GM21576 (cell line): ENCODE measurements at regions not wholly inside any gene's neighbourhood (a gene's known extent, or its start where the extent isn't known, plus 50 kb on each side); places are given as distances from the start of the nearest gene placed in this dataset.

ENCODE experiments used
- ATAC-seq: cut with Tn5 transposase; IDR thresholded peaks from one replicate; pipeline ENCODE4 v1.9.1; 2021; ENCODE audit warnings: mild to moderate bottlenecking, moderate library complexity; ENCODE audit not compliant: unreplicated experiment

DNA sequence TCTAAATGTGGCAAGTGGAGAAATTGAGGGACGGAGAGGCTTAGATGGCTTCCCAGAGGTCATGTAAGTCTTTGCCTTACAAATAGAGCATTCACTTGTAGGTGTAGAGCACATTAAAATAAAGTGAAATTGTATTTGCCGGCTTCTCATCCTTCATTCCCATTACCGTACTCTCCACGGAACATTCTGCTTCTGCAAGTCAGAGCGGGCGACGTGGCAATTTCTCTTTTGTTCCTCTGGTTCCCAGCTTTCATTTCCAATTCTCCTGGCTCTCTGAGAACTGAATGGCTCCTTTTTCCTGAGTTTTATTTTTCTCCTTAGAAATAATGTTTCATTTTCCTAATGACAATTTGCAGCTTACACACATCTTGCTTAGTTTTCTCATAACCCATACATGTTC, 51.3 kb upstream of the PFKP start:
- no peak for ATAC-seq

DNA sequence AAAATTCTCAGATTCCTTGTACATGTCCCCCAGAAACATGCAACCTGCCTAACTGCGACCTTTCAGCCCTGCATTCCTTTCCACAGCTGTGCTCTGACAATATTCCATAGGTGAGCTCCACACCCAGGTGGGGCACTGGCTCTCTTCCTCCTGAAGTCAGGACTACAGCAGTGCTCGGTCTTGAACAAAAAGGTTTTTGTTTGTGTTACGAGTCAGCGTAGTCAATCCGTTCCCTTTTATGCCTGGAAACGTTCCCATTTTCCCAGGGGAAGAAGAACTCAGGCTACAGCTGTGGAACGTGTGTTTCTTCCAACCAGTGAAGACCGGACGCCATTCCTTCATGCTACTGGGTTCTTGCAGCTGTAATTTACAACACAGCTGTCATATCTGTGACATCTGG, 52.4 kb upstream of the PFKP start:
- no peak for ATAC-seq

DNA sequence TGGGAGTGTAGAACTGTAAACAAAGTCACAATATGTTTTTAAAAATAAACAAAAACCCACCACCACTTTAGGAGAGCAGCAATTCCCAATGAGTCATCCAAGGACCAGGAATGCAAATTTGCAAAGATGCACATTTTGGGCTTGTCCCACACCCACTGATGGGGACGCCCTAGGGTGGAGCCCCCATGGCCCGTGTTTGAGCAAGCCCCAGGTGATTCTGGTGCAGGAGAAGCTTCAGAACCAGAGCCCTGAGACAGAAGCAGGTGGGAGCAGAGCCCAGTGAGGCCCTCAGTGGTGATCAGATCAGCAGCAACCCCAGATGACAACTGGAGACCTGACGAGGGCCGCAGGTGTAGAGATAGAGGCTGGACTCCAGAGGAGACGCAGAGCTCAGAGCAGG, 55.1 kb upstream of the PFKP start:
- no peak for ATAC-seq

DNA sequence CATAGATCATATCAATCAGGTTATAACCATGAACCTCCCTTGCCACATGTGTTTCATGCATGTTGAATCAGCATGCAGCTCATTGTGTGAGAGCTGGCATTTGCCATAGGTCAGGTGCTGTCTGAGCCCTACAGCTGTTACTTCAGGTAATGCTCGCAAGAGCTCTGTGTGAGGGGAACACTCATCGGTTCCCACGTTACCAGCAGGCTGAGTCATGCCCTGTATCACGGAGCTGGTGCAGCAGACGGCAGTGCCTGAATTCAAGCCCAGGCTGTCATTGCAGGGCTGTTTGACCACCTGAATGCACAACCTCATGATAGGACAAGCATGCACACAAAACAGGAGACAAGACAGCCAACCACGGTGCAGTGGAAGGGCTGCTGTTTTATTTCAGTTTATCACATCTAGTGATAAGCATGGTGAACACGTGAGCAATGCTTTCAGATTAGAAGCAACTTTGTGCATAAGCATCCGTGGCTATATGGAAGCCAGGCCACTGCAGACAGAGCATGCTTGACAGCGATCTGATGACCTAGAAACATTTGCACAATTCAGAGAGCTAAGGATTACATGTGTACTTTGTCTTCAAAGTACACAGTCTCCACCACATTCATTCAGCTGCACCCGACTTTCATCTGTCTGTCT, 56.4 kb upstream of the PFKP start:
- ATAC-seq: no peak

DNA sequence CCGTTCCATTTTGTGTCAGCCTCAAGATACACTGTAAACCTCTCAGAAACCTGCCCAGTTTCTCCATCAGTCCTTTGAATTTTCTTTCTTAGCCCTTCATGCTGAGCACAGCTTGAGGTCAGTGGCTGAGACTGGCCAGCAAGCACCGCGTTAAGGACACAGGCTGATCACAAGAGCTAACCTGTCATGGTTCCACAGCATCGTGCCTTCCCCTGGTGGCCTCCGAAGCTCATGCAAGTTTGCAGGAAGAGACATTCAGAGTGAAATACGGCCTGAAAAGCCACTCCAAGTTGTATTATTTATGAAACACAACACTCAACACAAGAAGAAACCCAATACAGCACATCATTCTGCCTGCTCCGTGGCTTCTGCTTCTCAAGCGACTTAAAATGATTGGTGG, 57.0 kb upstream of the PFKP start:
- ATAC-seq: no peak

DNA sequence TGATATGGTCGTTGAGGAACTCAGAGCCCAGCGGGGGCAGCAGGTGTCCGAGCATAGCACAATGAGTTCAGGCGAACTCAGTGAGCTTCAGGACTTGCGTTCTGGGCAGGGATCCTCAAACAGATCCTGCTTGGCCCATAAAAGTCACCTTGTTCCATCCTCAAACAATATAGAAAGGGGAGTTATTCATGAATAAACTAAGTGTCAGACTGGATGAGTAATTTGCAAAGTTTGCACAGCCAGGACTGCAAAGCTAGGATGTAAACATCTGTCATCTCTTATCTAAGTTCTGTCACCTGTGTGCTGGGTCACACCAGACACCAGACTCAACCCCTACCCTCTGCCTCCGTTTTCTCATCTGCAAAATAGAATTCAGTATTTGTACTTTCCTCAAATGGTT, 58.0 kb upstream of the PFKP start:
- no peak for ATAC-seq

DNA sequence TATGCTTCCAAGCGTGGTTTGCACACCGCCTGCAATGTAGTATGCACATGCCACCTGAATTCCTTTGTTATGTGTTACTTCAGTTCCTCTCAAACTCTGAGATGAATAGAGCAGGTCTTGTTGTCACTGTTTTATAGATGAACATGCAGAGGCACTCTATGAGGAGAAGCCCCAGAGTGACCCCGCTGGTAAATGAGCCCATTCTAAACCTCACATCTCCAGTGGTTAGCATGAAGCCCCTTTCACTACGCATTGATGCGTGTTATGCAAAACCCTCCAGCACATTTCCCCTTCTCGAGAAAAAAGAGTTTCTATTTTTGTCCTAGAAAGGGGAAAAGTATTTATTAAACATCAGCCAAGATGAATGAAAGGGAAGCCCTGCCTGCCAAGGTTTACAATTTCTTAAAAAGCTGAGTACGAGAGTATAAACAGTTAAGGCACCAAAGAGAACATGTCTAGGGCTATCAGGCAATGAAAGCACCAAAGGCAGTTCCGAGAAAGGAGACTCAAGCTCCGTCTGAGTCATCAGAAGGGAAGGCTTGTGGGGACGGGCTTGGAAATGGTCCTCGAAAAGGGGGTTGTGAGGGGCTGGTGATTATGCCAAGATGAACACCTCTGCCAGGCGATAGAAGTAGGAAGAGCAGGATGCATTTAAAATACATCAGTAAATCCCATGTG, 58.7 kb upstream of the PFKP start:
- ATAC-seq: no peak

DNA sequence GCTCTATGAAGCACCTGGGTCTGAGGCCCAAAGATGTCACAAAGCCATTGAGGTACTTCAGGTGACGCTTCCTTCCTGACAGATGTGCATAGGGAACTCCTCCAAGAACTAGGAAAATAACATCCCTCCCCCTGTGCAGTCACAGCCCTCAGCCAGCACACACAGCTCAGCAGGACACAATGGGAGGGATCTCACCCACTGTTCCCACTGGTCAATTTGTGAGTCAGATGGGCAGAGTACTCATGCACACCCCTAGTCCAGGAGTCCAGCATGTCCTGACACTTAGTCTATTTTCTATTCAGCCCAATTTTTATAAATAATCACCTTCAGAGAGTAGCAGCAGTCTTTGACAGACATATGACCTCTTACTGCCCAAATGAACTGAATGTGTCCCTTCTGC, 60.7 kb upstream of the PFKP start:
- no peak for ATAC-seq

DNA sequence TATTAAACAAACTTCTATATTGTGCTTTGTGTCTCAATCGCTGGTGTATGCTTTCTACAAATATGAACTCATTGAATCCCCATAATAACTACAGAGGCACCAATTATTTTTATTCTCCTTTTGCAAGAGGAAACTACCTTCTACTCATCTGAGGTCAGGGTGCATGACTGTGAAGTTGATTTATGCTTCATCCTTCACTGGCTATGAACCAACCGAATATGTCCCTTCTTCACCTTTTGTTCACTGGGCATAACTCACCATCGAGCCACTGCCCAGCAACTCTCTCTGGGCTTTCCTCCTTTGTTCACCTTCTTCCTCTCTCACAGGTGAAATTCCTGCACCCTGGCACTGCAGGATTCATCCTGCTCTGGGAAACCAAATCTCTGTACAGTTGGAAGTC, 61.3 kb upstream of the PFKP start:
- no peak for ATAC-seq

DNA sequence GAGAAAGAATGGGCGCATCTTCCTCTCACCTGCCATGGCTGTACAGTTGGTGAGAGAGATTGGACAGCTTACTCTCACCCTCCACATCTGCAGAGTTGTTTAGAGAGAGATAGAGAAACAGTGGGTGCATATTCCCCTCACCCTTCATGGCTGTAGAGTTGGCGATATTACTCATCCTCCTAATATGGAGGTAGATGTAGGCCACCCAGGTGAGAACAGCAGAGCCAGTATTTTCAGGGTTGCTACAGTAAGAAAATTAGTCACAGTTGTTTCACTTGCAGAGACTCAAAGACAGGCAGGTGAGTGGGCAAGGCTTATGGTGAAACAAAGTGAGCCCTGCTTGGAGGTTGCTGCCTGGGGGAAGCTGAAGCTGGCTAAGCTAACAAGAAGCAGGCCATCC, 65.0 kb upstream of the PFKP start:
- ATAC-seq: no peak

DNA sequence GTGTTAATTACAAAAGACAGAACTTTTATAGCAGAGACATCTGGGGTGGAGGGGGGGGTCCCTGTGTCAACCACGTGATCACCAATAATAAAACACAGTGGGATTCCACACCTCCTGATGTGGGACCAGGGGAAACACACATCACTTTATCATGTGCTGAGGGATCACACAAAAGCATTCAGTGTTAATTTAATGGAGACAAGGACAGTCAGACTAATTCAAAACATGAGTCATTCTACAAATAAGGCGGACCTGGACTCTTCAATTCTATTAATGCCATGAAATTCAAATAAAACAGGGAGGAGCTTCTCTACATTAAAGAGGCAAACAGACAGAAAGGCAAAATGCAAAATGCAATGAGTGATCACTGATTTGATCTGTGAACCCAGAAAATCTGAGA, 67.3 kb upstream of the PFKP start:
- no peak for ATAC-seq

DNA sequence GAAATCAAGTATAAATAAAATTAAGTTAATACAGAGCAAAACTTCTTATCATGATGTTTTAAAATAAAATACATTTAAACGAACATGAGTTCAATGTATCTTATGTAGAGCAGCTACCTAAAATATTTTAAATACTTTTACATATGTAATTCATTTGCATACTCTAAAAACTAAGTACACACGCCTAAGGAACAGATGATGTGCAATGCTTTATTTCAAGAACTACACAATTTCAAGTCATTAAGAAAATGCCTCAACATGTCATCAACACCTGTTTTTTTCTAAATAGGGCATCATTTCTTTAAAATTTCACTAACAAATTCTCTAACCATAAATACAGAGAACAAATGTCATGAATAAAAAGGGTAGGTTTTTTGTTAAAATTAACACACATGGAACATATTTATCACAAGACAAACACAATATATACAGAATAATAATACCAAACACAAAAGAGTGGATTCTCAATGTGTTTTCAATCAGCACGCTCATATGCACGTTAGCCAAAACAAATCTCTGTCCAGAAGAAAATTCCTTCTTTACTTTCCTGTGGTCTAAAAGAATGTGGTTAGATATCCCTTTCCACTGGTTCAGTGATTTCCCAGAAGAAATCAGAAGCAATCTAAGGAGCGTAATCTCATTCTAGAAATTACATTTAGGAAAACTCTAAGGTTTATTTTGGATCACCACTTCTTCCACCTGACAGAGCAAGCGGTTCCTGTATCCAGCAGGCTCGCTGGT, 73.0 kb upstream of the PFKP start:
- no peak for ATAC-seq

DNA sequence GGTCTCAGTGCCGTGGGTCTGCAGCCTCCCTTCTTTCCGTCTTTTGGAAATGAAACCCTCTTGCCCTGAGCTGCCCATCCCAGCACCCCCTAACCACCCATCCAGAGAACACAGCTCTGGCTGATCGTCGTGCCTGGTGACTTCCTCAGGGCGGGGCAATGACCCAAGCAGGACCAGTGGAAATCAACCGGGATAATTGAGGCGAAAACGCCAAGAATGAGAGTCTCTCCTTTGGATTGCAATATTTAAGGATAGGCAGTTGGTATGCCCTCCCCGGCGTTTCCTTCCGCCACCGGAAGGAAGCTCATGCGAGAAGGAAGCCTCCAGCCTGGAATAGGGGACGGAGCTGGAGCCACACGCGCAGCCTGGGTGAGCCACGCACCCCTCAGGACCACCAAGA, 73.7 kb upstream of the PFKP start:
- no peak for ATAC-seq

DNA sequence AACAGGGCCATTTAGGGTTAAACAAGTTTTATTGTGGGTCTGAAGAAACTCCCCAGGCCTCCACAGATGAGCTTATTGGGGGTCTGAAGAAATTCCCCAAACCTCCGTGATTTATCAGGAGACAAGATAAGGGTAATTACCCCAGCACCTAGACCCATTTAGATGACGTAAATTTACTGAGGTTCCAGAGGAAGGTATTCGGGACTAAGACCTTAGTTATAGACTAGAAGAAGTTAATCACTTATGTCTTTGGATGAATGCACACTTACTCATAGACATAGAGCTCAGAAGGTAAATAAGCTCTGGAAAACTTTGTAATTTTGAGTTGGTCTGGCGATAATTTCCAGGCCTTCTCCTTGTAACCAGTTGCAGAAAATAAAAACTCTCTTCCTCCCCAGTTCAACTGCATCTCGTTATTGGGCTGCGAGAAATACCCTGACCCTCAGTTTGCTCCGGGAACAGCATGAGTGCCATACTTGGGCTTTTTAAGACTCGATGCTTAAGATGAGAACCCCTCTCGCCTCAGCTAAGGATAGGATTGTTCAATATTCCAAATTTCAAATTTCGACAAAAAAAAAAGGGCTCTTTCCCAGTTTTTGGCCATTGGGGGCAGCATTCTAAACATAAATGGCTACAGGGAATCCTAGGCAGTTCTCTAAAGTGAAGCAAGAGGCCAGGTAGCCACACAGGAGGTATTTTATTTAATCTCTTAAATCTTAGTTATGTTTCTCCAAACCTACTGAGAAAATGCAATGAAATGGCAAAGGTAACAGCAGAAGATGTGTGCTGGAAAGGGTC, 74.7 kb upstream of the PFKP start:
- ATAC-seq: no peak

DNA sequence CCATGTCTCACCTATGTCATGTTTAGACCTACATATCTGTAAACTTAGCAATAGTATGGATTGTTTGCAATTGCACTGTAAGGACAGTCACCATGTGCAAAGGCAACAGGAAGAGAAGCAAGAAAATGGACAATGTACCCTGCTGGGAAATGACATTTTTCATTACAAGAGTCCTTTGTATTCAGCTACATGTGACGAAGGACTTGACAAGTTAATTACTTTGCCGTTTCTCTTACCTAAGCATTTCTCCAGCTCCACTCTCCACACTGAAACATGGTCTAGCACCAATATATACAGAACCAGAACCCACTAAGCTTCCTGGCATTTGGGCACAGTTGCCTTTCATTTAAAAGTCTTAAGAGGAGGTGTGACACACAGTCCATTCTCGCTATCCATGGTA, 76.6 kb upstream of the PFKP start:
- ATAC-seq: no peak

DNA sequence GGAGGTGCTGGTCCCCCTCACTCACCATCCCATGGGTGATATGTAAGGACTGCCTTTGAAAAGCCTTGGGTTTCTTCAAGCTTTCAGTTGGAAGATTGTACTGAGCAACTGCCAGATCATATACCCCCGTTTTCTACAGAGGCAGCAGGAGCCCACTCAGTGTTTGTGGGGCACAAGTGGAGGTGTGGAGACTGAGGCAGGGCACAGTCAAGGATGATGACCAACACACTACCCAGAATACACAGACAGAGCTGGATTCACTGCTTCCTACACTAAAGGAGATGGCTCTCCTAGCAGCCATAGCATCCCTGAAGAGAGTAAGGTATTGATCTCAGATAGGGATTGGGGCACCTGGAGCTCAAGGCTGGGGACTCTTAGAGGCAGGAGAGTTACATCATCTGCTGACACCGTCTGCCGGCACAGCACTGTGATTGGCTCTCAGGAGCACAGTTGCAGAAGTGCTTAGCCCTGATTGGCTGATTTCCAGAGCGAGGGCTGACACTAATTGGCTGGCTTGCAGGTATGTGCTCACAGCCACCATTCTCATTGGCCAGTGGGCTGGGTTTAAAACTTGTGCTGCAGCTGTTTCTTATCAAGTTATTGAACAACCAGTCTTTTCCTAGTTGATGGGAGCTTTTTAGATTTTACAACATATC, 77.9 kb upstream of the PFKP start:
- ATAC-seq: no peak

DNA sequence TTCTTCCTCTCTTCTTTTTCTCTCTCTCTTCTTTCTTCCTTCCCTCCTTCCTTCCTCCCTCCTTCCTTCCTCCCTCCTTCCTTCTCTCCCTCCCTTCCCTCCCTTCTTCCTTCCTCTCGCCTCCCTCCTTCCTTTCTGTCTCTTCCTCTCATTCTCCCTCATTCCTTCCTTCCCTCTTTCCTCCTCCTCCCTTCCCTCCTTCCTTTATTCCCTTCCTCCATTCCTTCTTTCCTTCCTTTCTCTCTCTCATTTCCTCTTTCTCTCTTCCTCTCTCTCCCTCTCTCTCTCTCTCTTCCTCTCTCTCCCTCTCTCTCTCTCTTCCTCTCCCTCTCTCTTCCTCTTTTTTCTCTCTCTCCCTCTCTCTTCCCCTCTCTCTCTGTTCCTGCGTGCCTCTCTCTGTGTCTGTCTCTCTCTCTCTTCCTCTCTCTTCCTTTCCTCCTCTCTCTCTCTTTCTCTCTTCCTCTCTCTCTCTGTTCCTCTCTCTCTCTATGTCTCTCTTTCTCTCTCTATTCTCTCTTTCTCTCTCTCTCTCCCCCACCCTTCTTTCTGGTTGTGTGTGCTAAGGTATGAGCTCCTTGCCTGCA, 80.1 kb upstream of the PFKP start:
- ATAC-seq: no peak

DNA sequence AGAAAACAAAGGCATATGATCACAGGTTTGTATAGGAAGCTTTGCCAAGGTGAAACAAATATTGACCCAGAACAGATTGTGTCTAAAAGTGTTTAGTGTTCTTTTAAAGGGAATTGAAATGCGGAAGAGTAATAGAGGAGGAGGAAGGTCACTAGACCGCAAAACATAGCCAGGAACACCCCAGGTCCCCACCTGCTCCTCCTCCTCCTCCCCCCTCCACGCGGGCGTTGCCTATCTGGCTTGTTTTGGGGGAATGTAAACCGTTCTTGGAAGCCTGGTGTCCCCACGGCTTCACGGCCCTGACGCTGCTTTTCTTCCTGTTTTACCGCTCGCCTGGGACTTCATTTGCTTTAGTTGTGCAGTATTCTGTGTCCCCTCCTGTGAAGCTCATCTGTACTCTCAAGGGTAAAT, 81.0 kb upstream of the PFKP start:
- ATAC-seq: no peak

DNA sequence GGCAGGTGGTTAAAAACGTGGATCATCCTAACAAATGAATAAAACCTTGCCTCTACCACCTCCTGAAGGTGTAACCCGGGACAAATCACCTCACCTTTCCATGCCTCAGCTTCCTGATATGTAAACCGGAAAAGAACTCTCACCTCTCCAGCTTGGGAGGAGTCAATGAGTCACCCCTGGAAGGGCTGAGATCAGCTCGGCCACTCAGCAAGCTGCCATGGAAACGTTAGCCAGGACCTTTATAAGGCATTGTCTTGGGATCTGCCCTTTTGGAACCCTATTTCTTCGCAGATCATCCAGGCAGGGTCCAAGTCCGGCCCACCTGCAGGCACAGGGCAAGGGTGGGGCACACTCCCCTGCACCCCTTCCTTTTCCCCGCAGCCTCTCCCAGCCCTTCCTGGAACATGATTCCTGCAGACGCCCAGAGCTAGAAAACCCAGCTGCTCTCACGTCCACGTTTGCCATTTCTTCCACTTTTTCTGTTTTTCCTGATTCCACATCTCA, 81.6 kb upstream of the PFKP start:
- ATAC-seq: no peak

DNA sequence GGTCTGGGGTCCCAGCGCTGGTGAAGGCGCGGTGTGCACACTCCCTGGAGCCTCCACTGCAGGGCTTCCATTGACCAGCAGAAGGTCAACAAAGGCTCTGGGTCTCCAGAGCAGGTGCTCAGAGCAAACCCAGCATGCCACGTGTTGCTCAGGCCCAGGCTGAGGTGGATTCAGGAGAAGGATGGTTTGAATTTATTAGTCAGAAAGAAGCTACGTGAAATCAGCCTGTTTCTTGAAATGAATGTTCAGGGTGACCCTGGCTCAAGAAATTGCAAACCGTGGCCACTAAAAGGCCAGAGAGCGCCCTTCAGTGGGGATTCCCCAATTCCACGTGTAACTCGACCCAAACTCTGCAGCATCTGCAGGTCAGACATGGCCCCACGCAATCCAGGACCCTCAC, 82.7 kb upstream of the PFKP start:
- ATAC-seq: no peak

DNA sequence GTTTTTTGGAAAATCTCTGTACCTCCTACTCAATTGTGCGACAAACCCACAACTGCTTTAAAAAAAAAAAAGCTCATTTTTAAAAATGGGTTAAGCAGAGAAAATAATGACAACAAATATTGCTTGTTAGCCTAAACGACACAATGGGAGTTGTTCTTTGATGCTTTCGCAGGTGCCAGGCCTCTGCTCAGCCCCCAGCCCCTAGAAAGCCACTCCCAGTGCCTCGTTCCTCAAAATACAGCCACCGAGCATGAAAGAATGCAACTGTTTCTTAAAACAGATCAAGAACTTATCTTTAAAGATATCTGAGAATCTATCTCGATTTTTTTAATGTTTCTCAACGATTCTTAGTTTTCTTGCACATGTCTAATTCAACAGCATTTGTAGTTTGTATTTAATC, 85.2 kb upstream of the PFKP start:
- ATAC-seq: no peak
